A673 (cell line): ENCODE measurements at regions not wholly inside any gene's neighbourhood (a gene's known extent, or its start where the extent isn't known, plus 50 kb on each side); places are given as distances from the start of the nearest gene placed in this dataset.

Experiments
- BruUV-seq: library from RNA; stranded (reverse); fragments of 400-500 nt; replicated peaks from 2 replicates; lab custom pipeline; 2021; lab: Mats Ljungman, UMichigan
- CTCF ChIA-PET: fragments of 300-600 bp; sonication (Branson Sonifier 250); formaldehyde crosslinking; loops from one replicate; lab custom pipeline; 2022; ENCODE audit warnings: antibody characterized with exemption; lab: Charles Lee
- POLR2A ChIA-PET: fragments of 300-600 bp; sonication (Branson Sonifier 250); formaldehyde crosslinking; loops from one replicate; lab custom pipeline; 2022; ENCODE audit warnings: antibody characterized with exemption; ENCODE audit not compliant: low non-redundant PET; lab: Charles Lee
- DNase-seq: peaks from one replicate; pipeline ENCODE4 v3.0.0-alpha.2; 2015; ENCODE audit warnings: low spot score
- H3K27ac ChIP-seq: fragments of 200-600 bp; sonication (generic); 2 replicates; pipeline ENCODE4 v1.5.1; 2016; ENCODE audit warnings: mixed run types, low read depth, mild to moderate bottlenecking, mixed read lengths, antibody characterized with exemption, low read length; ENCODE audit not compliant: poor library complexity, severe bottlenecking
- H3K27me3 ChIP-seq: fragments of 200-600 bp; sonication (generic); replicated peaks from 2 replicates; pipeline ENCODE4 v1.6.1; 2017; ENCODE audit warnings: mixed run types, low read depth, mild to moderate bottlenecking, mixed read lengths, antibody characterized with exemption, low read length; ENCODE audit not compliant: insufficient read depth, poor library complexity
- H3K36me3 ChIP-seq: fragments of 200-600 bp; sonication (generic); 2 replicates; pipeline ENCODE4 v1.6.1; 2016; ENCODE audit warnings: mixed run types, mild to moderate bottlenecking, mixed read lengths, antibody characterized with exemption, low read length; ENCODE audit not compliant: insufficient read depth, poor library complexity, severe bottlenecking
- H3K4me1 ChIP-seq: fragments of 200-600 bp; sonication (generic); 2 replicates; pipeline ENCODE4 v1.6.1; 2017; ENCODE audit warnings: mixed run types, mild to moderate bottlenecking, mixed read lengths, antibody characterized with exemption, low read length; ENCODE audit not compliant: insufficient read depth, poor library complexity, severe bottlenecking
- H3K4me3 ChIP-seq: fragments of 200-600 bp; sonication (generic); 2 replicates; pipeline ENCODE4 v1.5.1; 2016; ENCODE audit warnings: low read depth, mixed run types, mild to moderate bottlenecking, mixed read lengths, low read length; ENCODE audit not compliant: poor library complexity, severe bottlenecking
- H3K9me3 ChIP-seq: fragments of 200-600 bp; sonication (generic); 2 replicates; pipeline ENCODE4 v1.6.1; 2016; ENCODE audit warnings: mixed run types, low read depth, mild to moderate bottlenecking, mixed read lengths, antibody characterized with exemption, low read length; ENCODE audit not compliant: poor library complexity, severe bottlenecking
- EZH2 ChIP-seq: fragments of 200-600 bp; sonication (generic); IDR thresholded peaks from 2 replicates; pipeline ENCODE4 v1.6.1; 2017; ENCODE audit warnings: borderline replicate concordance, low read depth, mild to moderate bottlenecking, mixed read lengths, antibody characterized with exemption, low read length; ENCODE audit not compliant: poor library complexity, severe bottlenecking
- intact Hi-C: fragments of 100-400 bp; cut with micrococcal nuclease; formaldehyde crosslinking; loops from one replicate; pipeline ENCODE4 v1.10.0; 2022; ENCODE audit not compliant: unreplicated experiment
- TF ChIP-seq, protein P1 (sequence below): fragments of 300-800, 200-600 bp; sonication (generic); conservative IDR thresholded peaks from 2 replicates; pipeline ENCODE4 v1.5.1; 2017; ENCODE audit warnings: low read depth, mild to moderate bottlenecking, antibody characterized with exemption, low read length, moderate library complexity, mixed read lengths

DNA sequence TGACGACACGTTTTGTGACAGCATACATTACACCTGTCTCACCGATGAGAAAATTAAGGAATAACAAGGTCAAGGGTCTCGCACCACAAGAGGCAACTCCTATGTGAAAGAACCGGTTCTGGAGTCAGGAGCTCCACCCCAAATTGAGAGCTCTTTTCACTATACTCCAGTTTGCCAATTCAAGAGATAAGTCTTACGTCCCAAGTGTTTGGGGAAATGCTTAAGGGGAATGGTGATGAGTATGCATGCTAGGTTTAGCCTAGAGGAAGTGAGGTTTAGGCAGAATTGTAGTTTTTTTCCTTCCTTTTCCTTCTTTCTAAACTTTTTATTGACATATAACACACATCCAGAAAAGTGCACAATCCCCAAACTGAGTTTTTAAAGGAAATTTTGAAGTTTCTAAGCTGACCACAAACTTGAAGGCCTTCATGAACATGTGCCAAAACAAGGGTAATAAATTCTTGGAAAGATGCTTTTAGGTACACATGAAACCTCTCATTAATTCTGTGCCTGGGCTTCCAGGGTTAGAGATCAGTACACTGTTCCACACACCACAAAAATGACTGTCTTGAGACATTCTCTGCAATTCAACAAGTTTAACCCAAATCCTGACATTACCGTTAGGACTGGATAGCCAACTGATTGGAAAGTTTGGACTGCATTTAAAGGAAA is 127.6 kb upstream of the SLC1A3 start:
- TF ChIP-seq, protein P1, sequence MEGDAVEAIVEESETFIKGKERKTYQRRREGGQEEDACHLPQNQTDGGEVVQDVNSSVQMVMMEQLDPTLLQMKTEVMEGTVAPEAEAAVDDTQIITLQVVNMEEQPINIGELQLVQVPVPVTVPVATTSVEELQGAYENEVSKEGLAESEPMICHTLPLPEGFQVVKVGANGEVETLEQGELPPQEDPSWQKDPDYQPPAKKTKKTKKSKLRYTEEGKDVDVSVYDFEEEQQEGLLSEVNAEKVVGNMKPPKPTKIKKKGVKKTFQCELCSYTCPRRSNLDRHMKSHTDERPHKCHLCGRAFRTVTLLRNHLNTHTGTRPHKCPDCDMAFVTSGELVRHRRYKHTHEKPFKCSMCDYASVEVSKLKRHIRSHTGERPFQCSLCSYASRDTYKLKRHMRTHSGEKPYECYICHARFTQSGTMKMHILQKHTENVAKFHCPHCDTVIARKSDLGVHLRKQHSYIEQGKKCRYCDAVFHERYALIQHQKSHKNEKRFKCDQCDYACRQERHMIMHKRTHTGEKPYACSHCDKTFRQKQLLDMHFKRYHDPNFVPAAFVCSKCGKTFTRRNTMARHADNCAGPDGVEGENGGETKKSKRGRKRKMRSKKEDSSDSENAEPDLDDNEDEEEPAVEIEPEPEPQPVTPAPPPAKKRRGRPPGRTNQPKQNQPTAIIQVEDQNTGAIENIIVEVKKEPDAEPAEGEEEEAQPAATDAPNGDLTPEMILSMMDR: no peak
- no peak for TF ChIP-seq EZH2
- POLR2A ChIA-PET: no interaction called here

DNA sequence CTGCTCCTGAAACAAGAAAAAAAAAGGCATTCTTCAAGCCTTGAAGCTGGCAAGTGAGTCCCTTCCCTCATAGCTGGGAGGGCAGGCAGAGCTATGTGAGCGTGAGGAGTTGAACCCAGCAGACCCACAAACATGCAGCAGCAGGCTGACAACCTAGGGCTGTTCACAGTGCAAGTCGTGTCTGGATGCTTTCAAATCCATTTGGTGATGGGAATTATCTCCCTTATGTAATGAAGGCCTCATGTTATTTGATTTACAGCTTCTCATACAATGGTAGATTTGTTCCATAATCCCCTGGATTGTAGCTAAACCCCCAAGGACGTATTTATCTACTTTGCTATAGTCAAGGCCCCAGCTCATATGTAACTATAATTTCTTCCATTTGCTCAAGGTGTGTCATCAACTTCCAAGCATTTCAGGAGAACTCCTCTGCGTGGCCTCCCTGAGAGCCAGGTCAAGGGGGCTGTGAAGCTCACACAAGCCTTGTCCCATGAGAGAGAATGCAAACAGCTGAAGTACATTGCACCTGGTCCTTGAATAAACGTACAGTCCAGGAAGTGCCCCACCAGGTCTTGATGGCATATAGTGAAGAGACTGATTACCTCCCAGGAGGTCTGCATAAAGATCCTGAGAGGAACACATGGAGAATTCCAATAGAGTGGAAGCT is 124.8 kb upstream of the SLC1A3 start:
- TF ChIP-seq, protein P1: no peak
- TF ChIP-seq EZH2: no peak
- no peaks in the 10 kb centered on the region for H3K9me3 ChIP-seq
- CTCF ChIA-PET: no interaction called here
- H3K27ac ChIP-seq: no peak overlapping the region
- no TSS peak for BruUV-seq
- DNase-seq: no peak
- intact Hi-C loops: no loop called here
- no peaks in the 10 kb centered on the region for H3K4me1 ChIP-seq
- POLR2A ChIA-PET: no interaction called here
- no peak overlapping the region for H3K4me3 ChIP-seq
- H3K27me3 ChIP-seq: no peaks in the 10 kb centered on the region
- H3K36me3 ChIP-seq: no peaks in the 10 kb centered on the region

More for the DNA sequence above, 127.6 kb upstream of the SLC1A3 start:
- no peaks in the 10 kb centered on the region for H3K4me1 ChIP-seq
- intact Hi-C loops: no loop called here
- DNase-seq: no peak
- H3K9me3 ChIP-seq: no peaks in the 10 kb centered on the region
- H3K4me3 ChIP-seq: no peak overlapping the region
- CTCF ChIA-PET: no interaction called here
- no peak overlapping the region for H3K27ac ChIP-seq
- no peaks in the 10 kb centered on the region for H3K36me3 ChIP-seq
- H3K27me3 ChIP-seq: no peaks in the 10 kb centered on the region
- BruUV-seq: no TSS peak

DNA sequence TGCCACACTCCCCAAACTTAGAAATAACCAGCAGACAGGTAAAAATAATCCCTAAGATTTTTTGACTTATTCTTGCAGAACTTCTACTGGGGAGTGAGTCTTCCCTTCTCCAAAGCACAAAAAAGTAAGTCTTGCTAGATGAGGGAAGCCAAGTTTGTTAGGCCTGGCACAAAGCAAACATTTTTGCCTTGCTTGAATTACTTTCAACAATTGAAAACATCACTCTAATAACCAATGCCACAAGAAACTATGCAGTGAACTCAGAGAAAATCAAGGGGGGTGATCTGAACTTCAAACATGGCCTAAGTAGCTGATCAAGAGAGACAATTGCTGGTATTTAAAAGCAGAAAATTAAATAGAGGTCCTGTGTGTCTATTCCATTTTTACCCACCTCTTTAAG is 123.6 kb upstream of the SLC1A3 start:
- H3K4me1 ChIP-seq: no peaks in the 10 kb centered on the region
- ChIA-PET POLR2A (no interaction called here), CTCF (no interaction called here)
- H3K27me3 ChIP-seq: no peaks in the 10 kb centered on the region
- intact Hi-C loops: no loop called here
- no peaks in the 10 kb centered on the region for H3K9me3 ChIP-seq
- H3K36me3 ChIP-seq: no peaks in the 10 kb centered on the region
- DNase-seq: no peak
- H3K27ac ChIP-seq: no peak overlapping the region
- no peak overlapping the region for H3K4me3 ChIP-seq
- TF ChIP-seq EZH2: no peak
- TF ChIP-seq, protein P1: no peak
- BruUV-seq: no TSS peak
